Activated CD8-positive, alpha-beta T cell treated with anti-CD3 and anti-CD28 coated beads for 36 hours (primary cell): ENCODE measurements at regions not wholly inside any gene's neighbourhood (a gene's known extent, or its start where the extent isn't known, plus 50 kb on each side); places are given as distances from the start of the nearest gene placed in this dataset.

Source experiments
- ATAC-seq: fragments of 200-7000 bp; cut with Tn5 transposase; one replicate; pipeline ENCODE4 v1.10.0; 2021; ENCODE audit warnings: mild to moderate bottlenecking, moderate library complexity
- CTCF ChIA-PET: fragments of 350-600 bp; sonication (Branson Sonifier 250); formaldehyde crosslinking; loops from one replicate; lab custom pipeline; 2021; ENCODE audit warnings: antibody characterized with exemption; lab: Charles Lee
- POLR2A ChIA-PET: fragments of 350-600 bp; sonication (Branson Sonifier 250); formaldehyde crosslinking; loops from one replicate; lab custom pipeline; 2021; ENCODE audit warnings: antibody characterized with exemption; lab: Charles Lee
- DNase-seq: peaks from one replicate; pipeline ENCODE4 v3.0.0-alpha.2; 2020
- H3K27ac Mint-ChIP-seq: one replicate; pipeline ENCODE4 v1.8.0; 2021; ENCODE audit warnings: mild to moderate bottlenecking, mixed read lengths
- H3K27me3 Mint-ChIP-seq: one replicate; pipeline ENCODE4 v1.8.0; 2021; ENCODE audit warnings: mixed read lengths
- H3K36me3 Mint-ChIP-seq: one replicate; pipeline ENCODE4 v1.8.0; 2021; ENCODE audit warnings: low read depth, mixed read lengths
- H3K4me1 Mint-ChIP-seq: one replicate; pipeline ENCODE4 v1.8.0; 2021; ENCODE audit warnings: low read depth, mixed read lengths
- H3K4me3 Mint-ChIP-seq: one replicate; pipeline ENCODE4 v1.8.0; 2021; ENCODE audit warnings: mild to moderate bottlenecking, moderate library complexity, mixed read lengths
- H3K9me3 Mint-ChIP-seq: one replicate; pipeline ENCODE4 v1.8.0; 2021; ENCODE audit warnings: mixed read lengths
- CTCF ChIP-seq: fragments of 200-600 bp; IDR thresholded peaks from one replicate; pipeline ENCODE4 v1.8.0; 2022; ENCODE audit warnings: antibody characterized with exemption, mild to moderate bottlenecking
- intact Hi-C: fragments of 100-400 bp; cut with micrococcal nuclease; formaldehyde crosslinking; loops from one replicate; pipeline ENCODE4 v1.10.0; 2022

GRCh38 chr4:107391009-107391629 lies 328.9 kb downstream of the PAPSS1 start:
- no peak for TF ChIP-seq CTCF
- ATAC-seq (no peak), DNase-seq (no peak)
- H3K27ac Mint-ChIP-seq: no peak overlapping the region
- H3K27me3 Mint-ChIP-seq: no peaks in the 10 kb centered on the region
- intact Hi-C loops: no loop called here
- no peaks in the 10 kb centered on the region for H3K9me3 Mint-ChIP-seq
- H3K36me3 Mint-ChIP-seq: no peaks in the 10 kb centered on the region
- H3K4me3 Mint-ChIP-seq: no peak overlapping the region
- ChIA-PET POLR2A (no interaction called here), CTCF (no interaction called here)
- no peaks in the 10 kb centered on the region for H3K4me1 Mint-ChIP-seq

GRCh38 chr4:107389965-107390364 lies 330.1 kb downstream of the PAPSS1 start:
- intact Hi-C loops: no loop called here
- Mint-ChIP-seq H3K9me3 (no peaks in the 10 kb centered on the region), H3K4me3 (no peak overlapping the region), H3K27me3 (no peaks in the 10 kb centered on the region), H3K4me1 (no peaks in the 10 kb centered on the region), H3K27ac (no peak overlapping the region), H3K36me3 (no peaks in the 10 kb centered on the region)
- no peak for ATAC-seq
- no peak for TF ChIP-seq CTCF
- ChIA-PET POLR2A (no interaction called here), CTCF (no interaction called here)
- no peak for DNase-seq

- Mint-ChIP-seq H3K4me1 (no peaks in the 10 kb centered on the region), H3K9me3 (no peaks in the 10 kb centered on the region), H3K27ac (no peak overlapping the region), H3K27me3 (no peaks in the 10 kb centered on the region), H3K36me3 (no peaks in the 10 kb centered on the region), H3K4me3 (no peak overlapping the region)
- intact Hi-C loops: no loop called here
- ChIA-PET CTCF (no interaction called here), POLR2A (interaction anchor here (0.7 kb wide), 1 partner anchor 231 kb away, joined by 3 read pairs; no protein-coding TSS in a partner anchor)
- no peak for ATAC-seq
- DNase-seq: no peak
- no peak for TF ChIP-seq CTCF
Observed at GRCh38 chr4:107388736-107389274, 331.2 kb downstream of the PAPSS1 start.

GRCh38 chr4:107380836-107381438 lies 339.1 kb downstream of the PAPSS1 start:
- Mint-ChIP-seq H3K27me3 (peaks cover 5% of the 10 kb centered on the region), H3K9me3 (no peaks in the 10 kb centered on the region), H3K4me3 (no peak overlapping the region), H3K4me1 (no peaks in the 10 kb centered on the region), H3K36me3 (no peaks in the 10 kb centered on the region), H3K27ac (no peak overlapping the region)
- ATAC-seq: no peak
- no peak for DNase-seq
- ChIA-PET CTCF (no interaction called here), POLR2A (no interaction called here)
- TF ChIP-seq CTCF: no peak
- intact Hi-C loops: no loop called here

GRCh38 chr4:107380190-107380589 lies 339.8 kb downstream of the PAPSS1 start:
- peaks cover 5% of the 10 kb centered on the region for H3K27me3 Mint-ChIP-seq
- intact Hi-C loops: no loop called here
- ChIA-PET CTCF (no interaction called here), POLR2A (no interaction called here)
- no peaks in the 10 kb centered on the region for H3K9me3 Mint-ChIP-seq
- H3K36me3 Mint-ChIP-seq: no peaks in the 10 kb centered on the region
- H3K27ac Mint-ChIP-seq: no peak overlapping the region
- TF ChIP-seq CTCF: no peak
- DNase-seq: no peak
- ATAC-seq: no peak
- no peaks in the 10 kb centered on the region for H3K4me1 Mint-ChIP-seq
- H3K4me3 Mint-ChIP-seq: no peak overlapping the region
